Breast epithelium (tissue), 4 donors: ENCODE measurements at regions not wholly inside any gene's neighbourhood (a gene's known extent, or its start where the extent isn't known, plus 50 kb on each side); places are given as distances from the start of the nearest gene placed in this dataset.

ENCODE experiments used
- DNase-seq, 2 donors: peaks; one replicate each; pipeline ENCODE4 v3.0.0-alpha.2; 2019; ENCODE audit warnings: low spot score in 2 of 2
- H3K27ac ChIP-seq, 2 donors: fragments of 200-600 bp; sonication (generic) in 1 of 2; one replicate each; pipeline ENCODE4 v1.5.1; 2016 to 2019; ENCODE audit warnings: mild to moderate bottlenecking in 1 of 2
- H3K27me3 ChIP-seq, 2 donors: fragments of 200-600 bp; sonication (generic) in 1 of 2; one replicate each; pipeline versions ENCODE4 v1.5.1 to v1.6.0; 2017 to 2019; ENCODE audit warnings: control low read depth in 1 of 2, mild to moderate bottlenecking in 1 of 2
- H3K36me3 ChIP-seq: fragments of 200-600 bp; one replicate; pipeline ENCODE4 v1.5.1; 2019
- H3K4me1 ChIP-seq, 2 donors: fragments of 200-600 bp; sonication (generic); one replicate each; pipeline ENCODE4 v1.5.1; 2016 to 2019; ENCODE audit warnings: control low read depth in 1 of 2
- H3K4me3 ChIP-seq, 3 donors: fragments of 200-600 bp; sonication (generic); 1 replicate in 2 of 3; 2 replicates in 1 of 3; pipeline ENCODE4 v1.5.1; 2016 to 2019; ENCODE audit warnings: mild to moderate bottlenecking in 3 of 3, moderate library complexity in 2 of 3
- H3K9me3 ChIP-seq, 2 donors: fragments of 200-600 bp; sonication (generic) in 1 of 2; one replicate each; pipeline ENCODE4 v1.5.1; 2016 to 2019; ENCODE audit warnings: control low read depth in 1 of 2
- CTCF ChIP-seq, 3 donors: fragments of 450-650 bp; IDR thresholded peaks; one replicate each; pipeline ENCODE4 v1.5.1; 2016 to 2017; ENCODE audit warnings: antibody characterized with exemption in 3 of 3, mild to moderate bottlenecking in 3 of 3, moderate library complexity in 3 of 3
- POLR2A ChIP-seq: fragments of 450-650 bp; IDR thresholded peaks from one replicate; pipeline ENCODE4 v1.6.1; 2016; ENCODE audit warnings: antibody characterized with exemption, mild to moderate bottlenecking, moderate library complexity
- POLR2AphosphoS5 ChIP-seq, 3 donors: sonication (generic); formaldehyde crosslinking; IDR thresholded peaks; one replicate each; pipeline ENCODE4 v1.6.1; 2017; ENCODE audit warnings: antibody characterized with exemption in 3 of 3
- intact Hi-C: fragments of 100-400 bp; cut with DNase I; formaldehyde crosslinking; loops from one replicate; pipeline ENCODE4 v1.15.1; 2023; ENCODE audit warnings: low total_unique reads

GRCh38 chr2:10249798-10250197 is 52.9 kb upstream of the HPCAL1 start:
- no peak for TF ChIP-seq CTCF (IDR thresholded peaks at IDR 0.05)
- no peak for TF ChIP-seq POLR2A
- no peak for TF ChIP-seq POLR2AphosphoS5 (IDR thresholded peaks at IDR 0.05)
- peaks cover 7 to 16% of the 10 kb centered on the region in 2 donors for H3K9me3 ChIP-seq
- no peak for DNase-seq
- H3K27me3 ChIP-seq: peaks cover 0 to 6% of the 10 kb centered on the region in 2 donors
- intact Hi-C loops: no loop called here
- H3K36me3 ChIP-seq: no peaks in the 10 kb centered on the region
- H3K4me3 ChIP-seq: no peak overlapping the region
- no peak overlapping the region for H3K27ac ChIP-seq
- no peaks in the 10 kb centered on the region for H3K4me1 ChIP-seq

GRCh38 chr2:10252224-10252623 is 50.5 kb upstream of the HPCAL1 start:
- no peak for DNase-seq
- H3K4me1 ChIP-seq: no peaks in the 10 kb centered on the region
- intact Hi-C loops: no loop called here
- H3K9me3 ChIP-seq: peaks cover 7 to 16% of the 10 kb centered on the region in 2 donors
- TF ChIP-seq POLR2AphosphoS5 (IDR thresholded peaks at IDR 0.05) (no peak), POLR2A (no peak), CTCF (IDR thresholded peaks at IDR 0.05) (no peak)
- peaks cover 0 to 6% of the 10 kb centered on the region in 2 donors for H3K27me3 ChIP-seq
- H3K4me3 ChIP-seq: no peak overlapping the region
- H3K27ac ChIP-seq: no peak overlapping the region
- H3K36me3 ChIP-seq: no peaks in the 10 kb centered on the region

- Histone ChIP-seq H3K27me3 (peaks cover 0 to 6% of the 10 kb centered on the region in 2 donors), H3K27ac (no peak overlapping the region), H3K36me3 (no peaks in the 10 kb centered on the region), H3K9me3 (peaks cover 7 to 16% of the 10 kb centered on the region in 2 donors), H3K4me3 (no peak overlapping the region), H3K4me1 (no peaks in the 10 kb centered on the region)
- intact Hi-C loops: no loop called here
- TF ChIP-seq POLR2A: no peak
- no peak for TF ChIP-seq POLR2AphosphoS5 (IDR thresholded peaks at IDR 0.05)
- TF ChIP-seq CTCF (IDR thresholded peaks at IDR 0.05): no peak
- no peak for DNase-seq
Measured at GRCh38 chr2:10252661-10253060, 50.0 kb upstream of the HPCAL1 start.
